HEK293 (cell line): ENCODE measurements at regions not wholly inside any gene's neighbourhood (a gene's known extent, or its start where the extent isn't known, plus 50 kb on each side); places are given as distances from the start of the nearest gene placed in this dataset.

ENCODE experiments used
- CTCF ChIA-PET: fragments of 350-600 bp; formaldehyde crosslinking; extraction: SDS; loops from one replicate; lab custom pipeline; 2021; ENCODE audit warnings: antibody characterized with exemption; lab: Yijun Ruan, JAX
- POLR2A ChIA-PET: fragments of 300-600 bp; formaldehyde crosslinking; extraction: SDS; loops from one replicate; lab custom pipeline; 2020; ENCODE audit warnings: antibody characterized with exemption, inconsistent platforms; lab: Yijun Ruan, JAX
- H3K27ac ChIP-seq: fragments of 200-500 bp; sonication (Bioruptor generic); 2 replicates; pipeline ENCODE4 v1.5.1; 2014; ENCODE audit warnings: low read depth, low read length, control low read depth, inconsistent platforms; ENCODE audit errors: extremely low read depth
- H3K36me3 ChIP-seq, 2 experiments: fragments of 200-500 bp in 1 of 2; sonication (Bioruptor generic) in 1 of 2; 1 replicate in 1 of 2; 2 replicates in 1 of 2; pipeline ENCODE4 v1.5.1; 2014 to 2017; ENCODE audit warnings: inconsistent platforms in 2 of 2, low read length in 2 of 2; ENCODE audit not compliant: control insufficient read depth in 2 of 2, insufficient read depth in 1 of 2
- H3K4me1 ChIP-seq: fragments of 200-500 bp; sonication (Bioruptor generic); 2 replicates; pipeline ENCODE4 v1.5.1; 2014; ENCODE audit warnings: mild to moderate bottlenecking, low read length, inconsistent platforms; ENCODE audit not compliant: control insufficient read depth, insufficient read depth
- H3K4me3 ChIP-seq: 2 replicates; pipeline ENCODE4 v1.5.1; 2011; ENCODE audit warnings: low read depth, mild to moderate bottlenecking, control low read depth, low read length, moderate library complexity
- H3K9me3 ChIP-seq: fragments of 200-500 bp; sonication (Bioruptor generic); 2 replicates; pipeline ENCODE4 v1.5.1; 2014; ENCODE audit warnings: low read depth, low read length, inconsistent platforms; ENCODE audit not compliant: control insufficient read depth, insufficient read depth
- MZF1 ChIP-seq: fragments of 450-650 bp; formaldehyde crosslinking; IDR thresholded peaks from 2 replicates; pipeline ENCODE4 v1.5.1; 2017; ENCODE audit warnings: missing biosample characterization, missing genetic modification characterization, borderline replicate concordance
- PRDM4 ChIP-seq: fragments of 450-650 bp; formaldehyde crosslinking; IDR thresholded peaks from 2 replicates; pipeline ENCODE4 v1.5.1; 2017; ENCODE audit warnings: missing biosample characterization, missing genetic modification characterization
- SP3 ChIP-seq: fragments of 450-650 bp; formaldehyde crosslinking; IDR thresholded peaks from 2 replicates; pipeline ENCODE4 v1.5.1; 2016; ENCODE audit warnings: missing biosample characterization, missing genetic modification characterization
- ZIC2 ChIP-seq: fragments of 450-650 bp; formaldehyde crosslinking; IDR thresholded peaks from 2 replicates; pipeline ENCODE4 v1.5.1; 2016; ENCODE audit warnings: missing biosample characterization, missing genetic modification characterization
- ZNF16 ChIP-seq: fragments of 450-650 bp; formaldehyde crosslinking; IDR thresholded peaks from 2 replicates; pipeline ENCODE4 v1.5.1; 2016; ENCODE audit warnings: low read depth, missing biosample characterization, missing genetic modification characterization
- ZNF292 ChIP-seq: fragments of 450-650 bp; formaldehyde crosslinking; IDR thresholded peaks from 2 replicates; pipeline ENCODE4 v1.5.1; 2016; ENCODE audit warnings: low read depth, missing biosample characterization, missing genetic modification characterization, borderline replicate concordance
- ZNF391 ChIP-seq: fragments of 450-650 bp; formaldehyde crosslinking; IDR thresholded peaks from 2 replicates; pipeline ENCODE4 v1.5.1; 2016; ENCODE audit warnings: low read depth, missing biosample characterization, missing genetic modification characterization, borderline replicate concordance
- ZNF585B ChIP-seq: fragments of 450-650 bp; formaldehyde crosslinking; IDR thresholded peaks from 2 replicates; pipeline ENCODE4 v1.5.1; 2016; ENCODE audit warnings: missing biosample characterization, missing genetic modification characterization
- ZNF626 ChIP-seq: fragments of 450-650 bp; sonication (Bioruptor Pico); formaldehyde crosslinking; IDR thresholded peaks from 2 replicates; pipeline ENCODE4 v1.5.1; 2018; ENCODE audit warnings: missing biosample characterization, missing genetic modification characterization, inconsistent platforms
- ZNF658 ChIP-seq: fragments of 450-650 bp; formaldehyde crosslinking; IDR thresholded peaks from 2 replicates; pipeline ENCODE4; 2016; ENCODE audit warnings: missing biosample characterization, missing genetic modification characterization
- ZNF707 ChIP-seq: fragments of 450-650 bp; formaldehyde crosslinking; IDR thresholded peaks from 2 replicates; pipeline ENCODE4 v1.5.1; 2016; ENCODE audit warnings: missing biosample characterization, missing genetic modification characterization
- ZNF837 ChIP-seq: fragments of 450-650 bp; formaldehyde crosslinking; IDR thresholded peaks from 2 replicates; pipeline ENCODE4 v1.5.1; 2016; ENCODE audit warnings: missing biosample characterization, missing genetic modification characterization
- ZXDB ChIP-seq: fragments of 450-650 bp; formaldehyde crosslinking; IDR thresholded peaks from 2 replicates; pipeline ENCODE4 v1.5.1; 2016; ENCODE audit warnings: missing biosample characterization, missing genetic modification characterization
- TF ChIP-seq, protein P1 (sequence below): fragments of 450-650 bp; formaldehyde crosslinking; IDR thresholded peaks from 2 replicates; pipeline ENCODE4 v1.5.1; 2017; ENCODE audit warnings: missing biosample characterization, missing genetic modification characterization

GRCh38 chr7:54888734-54889082, 129.7 kb upstream of the SEC61G start:
- CTCF ChIA-PET = no interaction called here

GRCh38 chr7:54897891-54898290, 120.9 kb upstream of the EGFR start:
- CTCF ChIA-PET = interaction anchor here (1.1 kb wide), 1 partner anchor 358 kb away, joined by 4 read pairs; no protein-coding TSS in a partner anchor

More at GRCh38 chr7:54888734-54889082, 129.7 kb upstream of the SEC61G start:
- 0 out of 2 replicates have a peak, but pooled peaks cover 2% of the 10 kb centered on the region for H3K4me1 ChIP-seq
- TF ChIP-seq ZNF658 (tag by site-specific recombination) (no peak), ZNF707 (tag by site-specific recombination) (no peak), SP3 (tag by site-specific recombination) (no peak), ZNF391 (no peak), ZNF16 (no peak), MZF1 (tag by site-specific recombination) (no peak), ZXDB (tag by site-specific recombination) (no peak), PRDM4 (tag by site-specific recombination) (no peak), ZNF837 (tag by site-specific recombination) (no peak), ZIC2 (tag by site-specific recombination) (no peak), ZNF292 (no peak)
- TF ChIP-seq, protein P1, sequence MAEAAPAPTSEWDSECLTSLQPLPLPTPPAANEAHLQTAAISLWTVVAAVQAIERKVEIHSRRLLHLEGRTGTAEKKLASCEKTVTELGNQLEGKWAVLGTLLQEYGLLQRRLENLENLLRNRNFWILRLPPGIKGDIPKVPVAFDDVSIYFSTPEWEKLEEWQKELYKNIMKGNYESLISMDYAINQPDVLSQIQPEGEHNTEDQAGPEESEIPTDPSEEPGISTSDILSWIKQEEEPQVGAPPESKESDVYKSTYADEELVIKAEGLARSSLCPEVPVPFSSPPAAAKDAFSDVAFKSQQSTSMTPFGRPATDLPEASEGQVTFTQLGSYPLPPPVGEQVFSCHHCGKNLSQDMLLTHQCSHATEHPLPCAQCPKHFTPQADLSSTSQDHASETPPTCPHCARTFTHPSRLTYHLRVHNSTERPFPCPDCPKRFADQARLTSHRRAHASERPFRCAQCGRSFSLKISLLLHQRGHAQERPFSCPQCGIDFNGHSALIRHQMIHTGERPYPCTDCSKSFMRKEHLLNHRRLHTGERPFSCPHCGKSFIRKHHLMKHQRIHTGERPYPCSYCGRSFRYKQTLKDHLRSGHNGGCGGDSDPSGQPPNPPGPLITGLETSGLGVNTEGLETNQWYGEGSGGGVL (tag by site-specific recombination) = no peak
- no peaks in the 10 kb centered on the region for H3K9me3 ChIP-seq
- POLR2A ChIA-PET = no interaction called here
- H3K36me3 ChIP-seq = no peaks in the 10 kb centered on the region
- H3K4me3 ChIP-seq = peak overlapping the region; percentile 9
- H3K27ac ChIP-seq = no peak overlapping the region

GRCh38 chr7:54898659-54899340, 120.0 kb upstream of the EGFR start:
- Histone ChIP-seq H3K4me3 (no peak overlapping the region), H3K4me1 (no peaks in the 10 kb centered on the region), H3K27ac (no peak overlapping the region), H3K36me3 (no peaks in the 10 kb centered on the region), H3K9me3 (no peaks in the 10 kb centered on the region)
- ChIA-PET CTCF (no interaction called here), POLR2A (no interaction called here)
- TF ChIP-seq ZNF626 (tag by site-specific recombination) (no peak), ZNF585B (no peak)
- TF ChIP-seq, protein P1 (tag by site-specific recombination) = no peak

More at GRCh38 chr7:54897891-54898290, 120.9 kb upstream of the EGFR start:
- no peak for TF ChIP-seq ZXDB (tag by site-specific recombination)
- POLR2A ChIA-PET = no interaction called here
- no peaks in the 10 kb centered on the region for H3K9me3 ChIP-seq
- no peaks in the 10 kb centered on the region for H3K4me1 ChIP-seq
- H3K27ac ChIP-seq = no peak overlapping the region
- no peaks in the 10 kb centered on the region for H3K36me3 ChIP-seq
- no peak overlapping the region for H3K4me3 ChIP-seq
